H1 (cell line): ENCODE measurements at regions not wholly inside any gene's neighbourhood (a gene's known extent, or its start where the extent isn't known, plus 50 kb on each side); places are given as distances from the start of the nearest gene placed in this dataset.
"Not testable (repeated sequence)": the region's sequence is repeated elsewhere in the genome, so short reads cannot be mapped to it uniquely, and the experiment has no call there.

Experiments used
- CTCF ChIA-PET: fragments of 300-600 bp; sonication (Branson Sonifier 250); formaldehyde crosslinking; loops from one replicate; lab custom pipeline; 2021; ENCODE audit not compliant: partially characterized antibody; lab: Charles Lee
- POLR2A ChIA-PET: fragments of 300-600 bp; sonication (Branson Sonifier 250); formaldehyde crosslinking; loops from one replicate; lab custom pipeline; 2021; ENCODE audit warnings: inconsistent platforms; ENCODE audit not compliant: partially characterized antibody; lab: Charles Lee
- DNase-seq, 2 experiments: peaks; one replicate each; pipeline versions ENCODE4 v3.0.0 to v3.0.0-alpha.2; 2010 to 2022; ENCODE audit warnings: low spot score in 2 of 2, low read depth in 1 of 2, mixed read lengths in 1 of 2
- FAIRE-seq: peaks from 2 replicates; lab custom pipeline; 2011; peaks lifted over from hg19 to GRCh38; lab: Jason Lieb, UNC
- H2AFZ ChIP-seq: 2 replicates; pipeline ENCODE4 v1.8.1; 2012; ENCODE audit warnings: low read length, inconsistent platforms
- H2AK5ac ChIP-seq: 2 replicates; pipeline ENCODE4 v1.6.1; 2013; ENCODE audit warnings: low read depth, low read length
- H2BK120ac ChIP-seq: replicated peaks from 2 replicates; pipeline ENCODE3; 2013; ENCODE audit warnings: low read depth, low read length, inconsistent platforms
- H2BK12ac ChIP-seq: 2 replicates; pipeline ENCODE4 v1.6.1; 2013; ENCODE audit warnings: low read depth, low read length
- H2BK15ac ChIP-seq: 2 replicates; pipeline ENCODE4 v1.6.1; 2013; ENCODE audit warnings: low read length
- H2BK20ac ChIP-seq: 2 replicates; pipeline ENCODE4 v1.6.1; 2013; ENCODE audit warnings: low read length
- H2BK5ac ChIP-seq: 2 replicates; pipeline ENCODE4 v1.6.1; 2013; ENCODE audit warnings: low read depth, low read length
- H3K14ac ChIP-seq: 2 replicates; pipeline ENCODE4 v1.6.1; 2013; ENCODE audit warnings: inconsistent platforms; ENCODE audit not compliant: insufficient read length
- H3K18ac ChIP-seq: 2 replicates; pipeline ENCODE4 v1.6.1; 2013; ENCODE audit warnings: low read length; ENCODE audit errors: extremely low read depth
- H3K23ac ChIP-seq: 2 replicates; pipeline ENCODE4 v1.6.1; 2013; ENCODE audit warnings: inconsistent platforms; ENCODE audit not compliant: insufficient read length
- H3K23me2 ChIP-seq: 2 replicates; pipeline ENCODE4 v1.6.1; 2013; ENCODE audit warnings: low read depth, low read length
- H3K27ac ChIP-seq: 2 replicates; pipeline ENCODE4 v1.6.1; 2011; ENCODE audit warnings: low read depth, low read length, inconsistent platforms
- H3K27me3 ChIP-seq, 4 experiments: replicated peaks in 1 of 4; 1 replicate in 1 of 4; 2 replicates in 3 of 4; pipeline versions ENCODE4 v1.6.1 to v1.8.1; 2011 to 2013; ENCODE audit warnings: low read length in 3 of 4, mild to moderate bottlenecking in 3 of 4, inconsistent platforms in 2 of 4, mixed read lengths in 2 of 4, moderate library complexity in 1 of 4; ENCODE audit not compliant: control insufficient read depth in 3 of 4, insufficient read depth in 3 of 4; ENCODE audit errors: extremely low read depth in 1 of 4
- H3K36me3 ChIP-seq, 4 experiments: 2 replicates each; pipeline versions ENCODE4 v1.6.1 to v1.8.1; 2011 to 2013; ENCODE audit warnings: mild to moderate bottlenecking in 4 of 4, low read length in 3 of 4, moderate library complexity in 2 of 4, control low read depth in 1 of 4, inconsistent platforms in 1 of 4; ENCODE audit not compliant: insufficient read depth in 4 of 4, control insufficient read depth in 2 of 4
- H3K4ac ChIP-seq: replicated peaks from 2 replicates; pipeline ENCODE3; 2013; ENCODE audit warnings: low read length, low read depth, mixed read lengths, inconsistent platforms; ENCODE audit not compliant: insufficient read length
- H3K4me1 ChIP-seq, 4 experiments: replicated peaks in 1 of 4; 1 replicate in 1 of 4; 2 replicates in 3 of 4; pipeline versions ENCODE4 v1.6.1 to v1.8.1; 2011 to 2013; ENCODE audit warnings: low read length in 3 of 4, inconsistent platforms in 2 of 4, mixed read lengths in 1 of 4; ENCODE audit not compliant: insufficient read depth in 4 of 4, control insufficient read depth in 3 of 4
- H3K4me2 ChIP-seq, 2 experiments: 2 replicates each; pipeline versions ENCODE4 v1.6.1 to v1.8.1; 2011 to 2013; ENCODE audit warnings: low read depth in 2 of 2, low read length in 2 of 2, control low read depth in 1 of 2, inconsistent platforms in 1 of 2, mild to moderate bottlenecking in 1 of 2; ENCODE audit not compliant: insufficient read depth in 1 of 2
- H3K4me3 ChIP-seq, 4 experiments: fragments of 200-600, 300-600 bp in 1 of 4; sonication (generic), shearing (Covaris generic), sonication (Bioruptor Twin) in 1 of 4; 2 replicates each; pipeline versions ENCODE4 v1.5.1 to v1.8.1; 2011 to 2016; ENCODE audit warnings: low read length in 4 of 4, low read depth in 3 of 4, control low read depth in 2 of 4, inconsistent platforms in 2 of 4, mild to moderate bottlenecking in 2 of 4, mixed read lengths in 1 of 4, moderate library complexity in 1 of 4; ENCODE audit not compliant: insufficient read depth in 2 of 4; ENCODE audit errors: extremely low read depth in 1 of 4
- H3K56ac ChIP-seq: replicated peaks from 2 replicates; pipeline ENCODE3; 2013; ENCODE audit warnings: low read depth, mild to moderate bottlenecking, mixed read lengths, low read length, inconsistent platforms; ENCODE audit not compliant: insufficient read length
- H3K79me1 ChIP-seq: 2 replicates; pipeline ENCODE4 v1.6.1; 2013; ENCODE audit warnings: low read depth, low read length, control low read depth
- H3K79me2 ChIP-seq, 2 experiments: 2 replicates each; pipeline versions ENCODE4 v1.6.1 to v1.8.1; 2012 to 2013; ENCODE audit warnings: low read length in 2 of 2, mild to moderate bottlenecking in 2 of 2, inconsistent platforms in 1 of 2; ENCODE audit not compliant: insufficient read depth in 2 of 2, control insufficient read depth in 1 of 2
- H3K9ac ChIP-seq, 4 experiments: replicated peaks in 1 of 4; 1 replicate in 1 of 4; 2 replicates in 3 of 4; pipeline versions ENCODE4 v1.6.1 to v1.8.1; 2011 to 2013; ENCODE audit warnings: low read depth in 3 of 4, low read length in 3 of 4, control low read depth in 2 of 4, mild to moderate bottlenecking in 2 of 4, moderate library complexity in 2 of 4, inconsistent platforms in 1 of 4; ENCODE audit errors: extremely low read depth in 1 of 4
- H3K9me3 ChIP-seq, 2 experiments: 2 replicates each; pipeline versions ENCODE4 v1.6.1 to v1.8.1; 2012 to 2013; ENCODE audit warnings: mild to moderate bottlenecking in 2 of 2, moderate library complexity in 2 of 2, control low read depth in 1 of 2, inconsistent platforms in 1 of 2, low read depth in 1 of 2, low read length in 1 of 2, mixed read lengths in 1 of 2; ENCODE audit not compliant: insufficient read depth in 2 of 2
- H4K20me1 ChIP-seq, 2 experiments: replicated peaks in 1 of 2; 2 replicates each; pipeline versions ENCODE3 to v1.8.1; 2011 to 2013; ENCODE audit warnings: inconsistent platforms in 2 of 2, low read length in 2 of 2, mild to moderate bottlenecking in 1 of 2; ENCODE audit not compliant: insufficient read depth in 2 of 2, control insufficient read depth in 1 of 2
- H4K5ac ChIP-seq: 2 replicates; pipeline ENCODE4 v1.6.1; 2013; ENCODE audit warnings: low read length, low read depth, mixed read lengths, inconsistent platforms; ENCODE audit not compliant: insufficient read length
- H4K8ac ChIP-seq: 2 replicates; pipeline ENCODE4 v1.8.0; 2013; ENCODE audit warnings: mild to moderate bottlenecking, moderate library complexity, low read length, inconsistent platforms; ENCODE audit not compliant: insufficient read depth; ENCODE audit errors: extremely low read depth
- H4K91ac ChIP-seq: replicated peaks from 2 replicates; pipeline ENCODE3; 2013; ENCODE audit warnings: low read length, mixed read lengths, inconsistent platforms; ENCODE audit not compliant: insufficient read length
- WGBS, 2 experiments: shearing (Covaris generic) in 1 of 2; methylation state at CpG; one replicate each; pipeline versions ENCODE4 v1.1.6 to v1.1.7; 2013 to 2015; ENCODE audit warnings: low lambda C conversion rate in 2 of 2, mixed read lengths in 2 of 2, inconsistent platforms in 1 of 2, low coverage in 1 of 2, missing lambda C conversion rate in 1 of 2; ENCODE audit not compliant: insufficient replicate concordance in 2 of 2, insufficient coverage in 1 of 2, insufficient read length in 1 of 2; ENCODE audit errors: extremely low coverage in 1 of 2, missing lambda C conversion rate in 1 of 2; 5-methylcytosine and 5-hydroxymethylcytosine counted together

GRCh38 chr14:104420523-104420922 is 159.0 kb upstream of the C14orf180 start:
- H3K4me1 ChIP-seq, result not testable (repeated sequence)

More at GRCh38 chr14:104420523-104420922, 159.0 kb upstream of the C14orf180 start:
- H3K9ac ChIP-seq, H2BK120ac ChIP-seq, H4K5ac ChIP-seq, H3K36me3 ChIP-seq, H3K18ac ChIP-seq, H4K20me1 ChIP-seq, H3K9me3 ChIP-seq, H2BK5ac ChIP-seq, H3K4me2 ChIP-seq, H3K27me3 ChIP-seq, H3K79me1 ChIP-seq, H3K23me2 ChIP-seq, H2BK15ac ChIP-seq, H4K8ac ChIP-seq, H3K27ac ChIP-seq, H2BK20ac ChIP-seq, H2AK5ac ChIP-seq, FAIRE-seq, H3K4me3 ChIP-seq, POLR2A ChIA-PET, H2BK12ac ChIP-seq, H3K14ac ChIP-seq, H4K91ac ChIP-seq, H3K23ac ChIP-seq, H2AFZ ChIP-seq, DNase-seq, H3K56ac ChIP-seq, H3K4ac ChIP-seq, H3K79me2 ChIP-seq: not testable (repeated sequence)
- WGBS, 2 experiments, result 84% methylated on average over 3 of the region's 3 CpGs; no CpG with 5 or more reads in 1 of the 2 experiments
- CTCF ChIA-PET, result interaction anchor here (1.2 kb wide), 1 partner anchor 51 kb away, joined by 3 read pairs; no protein-coding TSS in a partner anchor
